ENCODE measurements at regions not wholly inside any gene's neighbourhood (a gene's known extent, or its start where the extent isn't known, plus 50 kb on each side); places are given as distances from the start of the nearest gene placed in this dataset.

DNA sequence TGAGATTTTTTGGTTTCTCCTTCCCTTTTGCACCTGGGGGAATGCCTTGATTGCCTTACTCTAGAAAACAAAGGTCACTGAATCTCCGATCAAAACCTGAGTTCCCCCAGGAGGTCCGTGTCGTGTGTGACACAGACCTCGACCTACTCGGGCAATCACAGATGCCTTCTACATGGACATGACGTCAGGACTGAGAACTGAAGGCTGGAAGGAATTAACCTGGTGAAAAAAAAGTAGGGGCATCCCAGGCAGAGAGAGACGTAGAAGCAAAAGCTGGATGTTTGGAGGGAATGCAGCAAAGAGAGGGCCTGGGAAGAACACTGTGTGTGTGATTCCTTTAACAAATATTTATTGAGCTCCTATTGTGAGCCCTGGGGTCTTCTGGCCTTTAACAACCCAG is 178.0 kb downstream of the PRDM2 start:
- no peak for DNase-seq (ENCODE audit: low read depth in 2 of 2)

DNA sequence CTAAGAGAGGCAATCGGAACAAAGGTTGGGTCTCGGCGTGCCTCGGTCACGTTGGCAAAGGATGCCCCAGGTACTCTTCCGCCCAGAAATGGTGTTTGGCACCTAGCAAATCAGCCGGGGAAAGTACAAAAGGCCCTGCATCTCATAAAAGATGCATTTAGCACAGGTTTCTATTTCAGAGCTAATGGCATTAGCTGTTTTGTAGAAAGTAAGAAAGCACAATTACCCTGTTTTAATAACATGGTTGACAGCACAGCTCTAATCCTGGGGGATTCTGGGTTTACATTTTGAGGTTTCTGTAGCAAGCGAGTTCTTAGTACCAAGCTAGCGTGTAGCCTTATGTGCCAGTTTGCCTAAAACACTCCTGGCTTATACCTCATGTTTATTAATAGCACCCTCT is 178.5 kb downstream of the PRDM2 start:
- no peak for DNase-seq (ENCODE audit: low read depth in 2 of 2)

DNA sequence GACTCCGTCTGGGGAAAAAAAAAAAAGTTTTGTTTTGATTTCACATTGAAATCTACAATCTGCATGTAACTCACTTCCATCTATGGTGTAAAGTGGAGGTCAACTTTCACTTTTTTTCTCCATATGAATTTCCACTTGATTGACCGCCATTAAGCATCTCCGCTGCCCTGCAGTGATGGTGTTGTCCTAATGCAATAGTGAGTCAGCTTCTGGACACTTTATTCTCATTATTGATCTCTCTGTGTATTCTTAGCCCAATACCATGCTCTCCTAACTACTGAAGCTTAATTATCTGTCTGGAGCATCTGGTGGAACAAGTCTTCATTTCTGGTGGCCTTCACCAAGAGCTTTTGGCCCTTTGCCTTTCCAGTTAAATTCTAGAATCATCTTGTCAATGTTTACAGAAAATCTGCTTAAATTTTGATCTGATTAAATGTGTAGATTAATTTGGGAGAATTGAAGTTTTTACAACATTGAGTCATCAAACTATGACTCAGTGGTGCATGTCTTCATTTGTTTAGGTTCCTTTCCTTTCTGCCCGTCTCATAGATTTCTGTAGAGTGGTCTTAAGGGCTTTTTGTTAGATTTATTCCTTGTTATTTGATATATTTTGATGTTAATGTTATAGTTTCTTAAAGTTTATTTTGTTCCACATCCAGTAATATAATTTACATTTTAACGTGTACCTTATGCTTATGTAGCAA is 181.5 kb downstream of the PRDM2 start:
- DNase-seq (ENCODE audit: low read depth in 2 of 2), result no peak

DNA sequence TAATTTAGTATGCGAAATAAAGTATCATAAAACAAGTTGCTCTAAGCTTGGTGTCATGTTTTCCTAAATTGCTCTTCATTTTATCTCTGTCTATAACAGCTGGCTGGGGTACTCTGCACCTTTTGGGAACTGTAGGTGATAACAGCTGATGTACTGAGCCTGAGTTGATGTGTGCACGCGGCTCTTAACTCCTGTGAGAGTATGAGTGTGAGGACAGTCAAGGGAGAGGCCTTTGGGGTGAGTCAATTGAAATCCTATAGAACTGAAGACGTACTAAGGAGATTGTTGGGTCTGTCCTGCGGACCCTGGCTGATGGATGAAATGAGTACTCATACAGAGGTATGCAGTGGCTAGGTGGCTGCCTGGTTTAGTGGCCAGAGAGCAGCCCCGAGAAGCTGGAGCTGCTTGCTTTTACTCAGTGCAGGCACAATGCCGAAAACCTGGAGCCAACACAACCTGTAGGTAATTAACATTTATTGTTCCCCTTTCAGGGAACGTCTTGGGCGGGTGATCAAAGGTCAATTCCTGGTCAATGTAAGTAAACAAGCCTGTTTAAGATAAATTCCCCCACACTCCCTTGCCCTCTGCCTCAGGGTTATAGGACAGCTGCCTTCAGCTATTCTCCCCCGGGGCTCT is 188.5 kb downstream of the PRDM2 start:
- no peak for DNase-seq (ENCODE audit: low read depth in 2 of 2)

DNA sequence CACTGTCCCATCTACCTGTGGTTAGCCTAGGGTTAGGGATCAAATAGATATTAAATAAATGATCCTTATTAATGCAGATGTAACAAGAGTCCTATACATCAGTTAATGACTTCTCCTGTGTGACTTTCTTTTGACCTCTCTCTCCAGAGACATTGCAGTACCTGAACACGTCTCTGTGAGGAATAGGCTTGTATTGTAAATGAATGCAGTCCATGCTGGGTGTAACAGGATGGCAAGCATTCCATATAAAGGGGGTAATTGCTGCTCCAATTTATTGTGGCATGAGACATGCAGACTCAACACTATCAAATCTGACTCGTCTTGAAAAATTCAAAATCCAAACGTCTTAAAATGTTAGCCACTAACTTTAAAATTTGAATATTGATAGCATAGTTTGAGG is 189.5 kb downstream of the PRDM2 start:
- no peak for DNase-seq (ENCODE audit: low read depth in 2 of 2)

DNA sequence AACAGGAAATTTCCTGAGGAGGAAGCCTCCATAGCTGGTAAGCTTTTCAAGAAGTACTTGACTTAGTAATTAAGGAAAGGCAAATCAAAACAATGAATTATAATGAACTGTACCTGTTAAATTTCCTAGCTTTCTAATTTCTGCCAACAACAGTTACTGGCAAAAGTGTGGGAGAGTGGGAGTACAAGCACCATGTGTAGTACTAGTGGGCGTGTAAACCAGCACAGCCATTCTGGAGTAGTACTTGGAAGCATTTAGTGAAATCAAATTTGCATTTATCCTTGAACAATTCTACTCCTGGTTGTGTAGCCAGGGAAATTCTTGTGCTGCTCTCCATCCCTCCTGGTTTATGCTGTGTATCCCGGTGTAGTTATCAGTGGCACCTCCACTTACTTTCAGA is 190.8 kb downstream of the PRDM2 start:
- DNase-seq (ENCODE audit: low read depth in 2 of 2), result no peak

DNA sequence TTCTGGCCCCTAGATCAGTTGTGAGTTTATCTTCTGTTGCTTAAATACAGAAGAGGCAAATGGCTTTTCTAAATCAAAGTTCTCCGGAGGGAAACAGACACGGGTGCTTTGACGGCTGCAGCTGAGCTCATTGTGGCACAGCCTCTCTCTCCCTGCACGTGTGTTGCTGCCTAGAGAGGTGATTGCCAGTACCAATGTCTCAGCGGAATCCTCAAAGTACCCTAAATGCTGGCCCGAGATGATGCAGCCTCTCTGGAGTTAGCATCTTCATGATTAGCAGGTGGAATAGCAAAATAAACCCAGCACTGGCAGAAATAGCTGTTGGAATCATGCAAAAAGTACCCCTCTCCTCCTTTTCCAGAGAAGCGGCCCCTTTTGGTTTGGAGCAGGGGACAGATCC is 192.2 kb downstream of the PRDM2 start:
- no peak for DNase-seq (ENCODE audit: low read depth in 2 of 2)

DNA sequence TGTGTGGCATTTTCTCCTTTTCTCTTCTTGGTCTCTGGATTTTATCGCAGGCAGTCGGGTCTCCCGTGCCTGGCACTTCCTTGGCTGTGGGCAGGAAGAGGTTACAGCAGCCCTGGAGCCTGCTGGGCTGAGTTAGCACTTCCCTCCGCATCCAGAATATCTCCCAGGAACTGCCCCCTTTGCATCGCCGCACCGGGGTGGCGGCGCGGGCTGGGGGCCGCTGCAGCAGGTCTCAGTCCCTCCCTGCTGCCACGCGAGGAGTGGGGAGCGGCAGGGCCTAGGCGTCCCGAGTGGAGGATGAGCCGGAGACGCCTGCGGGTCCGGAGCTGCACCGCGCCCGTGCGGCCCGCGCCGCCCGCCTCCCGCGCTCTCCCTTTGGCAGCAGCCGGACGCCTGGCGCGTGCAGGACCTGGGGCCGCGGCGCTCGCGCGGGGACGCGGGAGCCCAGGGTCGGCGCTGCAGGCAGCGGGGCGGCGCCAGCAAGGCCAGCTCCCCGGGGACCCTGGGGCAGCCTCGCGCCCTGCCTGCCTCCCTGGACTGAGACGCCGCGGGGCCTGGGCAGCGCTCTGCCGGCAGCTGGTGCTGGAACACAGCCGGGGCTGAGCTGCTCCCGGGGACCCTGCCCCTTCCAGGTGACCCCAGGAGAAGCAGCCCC is 192.8 kb downstream of the PRDM2 start:
- no peak for DNase-seq (ENCODE audit: low read depth in 2 of 2)

DNA sequence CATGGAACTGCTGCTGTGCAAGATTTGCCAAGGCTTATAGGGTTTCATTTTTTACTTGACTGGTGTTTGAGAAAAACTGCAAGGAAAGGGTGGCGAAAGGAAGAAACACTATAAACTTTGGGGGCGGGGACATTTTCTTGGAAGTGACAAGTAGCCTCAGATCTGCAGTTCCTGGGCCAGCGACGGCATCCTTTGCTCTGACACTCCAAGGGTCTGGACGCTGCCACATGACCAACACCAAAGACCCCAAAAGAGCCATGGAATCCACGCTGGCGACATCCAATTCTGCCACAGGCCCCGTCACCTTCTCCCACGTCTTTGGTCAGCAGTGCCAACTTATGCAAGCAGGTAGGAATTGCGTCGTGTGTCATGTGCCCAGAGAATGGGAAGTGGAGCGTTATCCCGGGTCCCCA is 193.4 kb downstream of the PRDM2 start:
- DNase-seq (ENCODE audit: low read depth in 2 of 2), result no peak

DNA sequence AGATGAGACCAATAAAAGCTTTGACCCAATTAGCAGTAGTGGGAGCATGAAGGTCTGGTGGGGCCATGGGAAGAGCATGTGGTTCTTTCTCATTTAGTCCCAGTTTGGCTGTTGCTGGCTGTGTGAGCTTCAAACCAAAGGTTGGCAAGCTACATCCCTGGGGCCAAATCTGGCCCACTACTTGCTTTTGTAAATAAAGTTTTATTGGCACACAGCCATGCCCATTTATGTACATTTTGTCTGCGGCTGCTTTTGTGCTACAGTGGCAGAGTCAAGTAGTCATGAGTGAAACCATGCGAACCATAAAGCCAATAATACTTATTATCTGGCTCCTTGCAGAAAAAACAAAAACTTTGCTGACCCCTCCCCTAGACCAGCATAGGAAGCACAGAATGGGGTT is 196.9 kb downstream of the PRDM2 start:
- DNase-seq (ENCODE audit: low read depth in 2 of 2), result no peak

DNA sequence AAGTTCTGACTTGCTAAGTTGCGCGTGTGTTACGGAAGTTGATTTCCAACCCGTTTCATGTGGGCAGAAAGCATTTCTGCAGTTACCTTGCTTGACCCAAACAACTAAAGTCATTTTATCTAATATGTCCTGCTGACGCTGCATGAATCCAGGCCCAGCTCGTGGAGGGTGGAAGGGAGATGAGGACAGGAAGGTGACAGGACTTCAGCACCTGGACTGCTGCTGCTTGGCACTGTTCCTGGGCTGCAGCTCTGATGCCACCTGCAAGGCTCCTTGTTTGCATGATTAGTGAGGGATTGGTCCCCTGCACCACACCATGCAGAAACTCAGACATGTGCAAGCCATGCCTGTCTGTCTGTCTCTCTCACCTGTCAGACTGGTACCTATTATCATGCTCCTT is 198.4 kb downstream of the PRDM2 start:
- no peak for DNase-seq (ENCODE audit: low read depth in 2 of 2)

DNA sequence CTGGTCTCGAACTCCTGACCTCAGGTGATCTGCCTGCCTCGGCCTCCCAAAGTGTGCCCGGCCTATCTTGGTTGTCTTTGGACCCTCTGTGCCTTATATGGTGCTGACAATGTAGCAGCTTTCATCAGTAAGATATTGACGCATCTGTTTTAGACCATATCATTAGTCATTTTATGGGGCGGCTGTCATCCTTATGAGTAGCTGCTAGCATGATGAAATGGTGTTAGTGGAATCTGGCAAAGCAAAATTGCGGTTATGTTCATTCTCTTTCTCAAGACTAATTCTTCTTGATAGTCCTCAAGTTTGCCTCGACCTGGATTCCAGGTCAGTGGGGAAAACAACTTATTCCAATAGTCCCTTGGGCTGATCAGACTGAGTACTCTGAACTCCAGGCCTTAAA is 199.9 kb downstream of the PRDM2 start:
- no peak for DNase-seq (ENCODE audit: low read depth in 2 of 2)

DNA sequence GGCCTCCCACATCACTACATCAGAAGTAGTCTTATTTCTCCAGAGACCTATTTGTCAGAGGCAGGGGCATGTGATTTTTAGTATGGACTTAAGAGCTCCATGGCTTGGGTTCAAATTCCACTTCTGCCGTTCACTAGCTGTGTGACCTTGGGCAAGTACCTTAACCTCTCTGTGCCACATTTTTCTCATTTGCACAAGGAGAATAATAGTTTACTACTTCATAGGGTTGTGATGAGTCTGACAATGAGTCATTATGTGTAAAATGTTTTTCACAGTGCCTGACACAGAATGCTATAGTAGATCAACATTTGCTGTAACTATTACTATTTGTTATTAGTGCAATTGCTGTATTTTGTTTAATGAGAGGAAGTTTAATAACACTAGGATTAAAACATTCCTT is 200.6 kb downstream of the PRDM2 start:
- DNase-seq (ENCODE audit: low read depth in 2 of 2), result no peak

DNA sequence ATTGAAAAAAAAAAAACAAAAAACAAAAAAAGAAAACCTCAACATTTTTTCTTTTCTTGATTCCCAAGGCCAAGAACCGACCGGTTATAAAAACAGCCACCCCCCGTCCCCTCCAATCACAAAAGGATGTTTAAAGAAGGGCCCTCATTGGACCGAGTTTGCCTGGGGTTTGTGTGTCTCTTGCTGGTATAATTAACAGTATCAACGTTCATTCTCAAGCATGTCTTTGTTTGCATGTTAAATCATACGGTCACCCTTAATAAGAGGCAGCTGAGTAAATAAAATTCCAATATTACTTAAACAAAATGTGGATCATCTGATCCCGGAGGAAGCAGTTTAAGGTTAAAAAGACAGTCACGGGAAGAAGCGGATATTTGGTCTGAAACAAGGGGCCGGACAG is 201.1 kb downstream of the PRDM2 start:
- no peak for DNase-seq (ENCODE audit: low read depth in 2 of 2)

DNA sequence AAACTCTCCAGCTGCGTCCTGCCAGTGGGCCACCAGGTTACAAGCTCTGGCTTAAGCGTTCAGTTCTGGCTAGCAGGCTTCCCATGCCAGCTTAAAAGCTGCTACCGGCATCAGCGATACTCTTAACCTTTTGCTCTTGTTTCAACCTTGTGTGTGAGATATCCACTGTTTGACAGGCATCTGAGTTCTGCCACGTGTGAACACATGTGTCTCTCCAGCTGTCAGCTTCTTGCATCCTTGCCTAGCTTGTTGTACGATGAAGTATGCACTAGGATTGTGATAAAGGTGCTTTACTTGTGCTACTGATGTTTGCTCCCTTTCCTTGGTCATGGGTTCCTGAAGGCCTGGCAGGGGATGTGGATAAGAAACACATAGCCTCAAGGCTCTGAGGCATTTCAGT is 201.6 kb downstream of the PRDM2 start:
- DNase-seq (ENCODE audit: low read depth in 2 of 2), result no peak

DNA sequence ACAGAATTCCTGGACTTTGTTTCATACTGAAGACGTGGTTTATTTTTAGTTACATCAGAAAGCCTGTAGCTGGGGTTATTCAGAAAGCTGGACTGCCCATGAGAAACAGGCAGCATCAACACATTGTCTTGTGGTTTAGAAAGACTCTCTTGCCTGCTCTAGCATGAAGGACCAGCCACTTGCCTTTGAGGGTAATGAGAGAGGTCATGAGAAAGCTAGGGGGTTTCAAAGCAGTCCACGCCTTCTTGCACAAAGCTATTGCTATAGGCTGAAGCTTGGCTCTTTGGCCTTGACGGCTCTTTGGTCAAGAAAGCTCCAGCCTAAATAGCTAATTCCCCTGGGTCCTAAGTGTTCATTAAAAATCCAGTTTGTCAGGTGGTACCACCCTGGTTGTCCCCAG is 208.1 kb downstream of the PRDM2 start:
- DNase-seq (ENCODE audit: low read depth in 2 of 2), result no peak

DNA sequence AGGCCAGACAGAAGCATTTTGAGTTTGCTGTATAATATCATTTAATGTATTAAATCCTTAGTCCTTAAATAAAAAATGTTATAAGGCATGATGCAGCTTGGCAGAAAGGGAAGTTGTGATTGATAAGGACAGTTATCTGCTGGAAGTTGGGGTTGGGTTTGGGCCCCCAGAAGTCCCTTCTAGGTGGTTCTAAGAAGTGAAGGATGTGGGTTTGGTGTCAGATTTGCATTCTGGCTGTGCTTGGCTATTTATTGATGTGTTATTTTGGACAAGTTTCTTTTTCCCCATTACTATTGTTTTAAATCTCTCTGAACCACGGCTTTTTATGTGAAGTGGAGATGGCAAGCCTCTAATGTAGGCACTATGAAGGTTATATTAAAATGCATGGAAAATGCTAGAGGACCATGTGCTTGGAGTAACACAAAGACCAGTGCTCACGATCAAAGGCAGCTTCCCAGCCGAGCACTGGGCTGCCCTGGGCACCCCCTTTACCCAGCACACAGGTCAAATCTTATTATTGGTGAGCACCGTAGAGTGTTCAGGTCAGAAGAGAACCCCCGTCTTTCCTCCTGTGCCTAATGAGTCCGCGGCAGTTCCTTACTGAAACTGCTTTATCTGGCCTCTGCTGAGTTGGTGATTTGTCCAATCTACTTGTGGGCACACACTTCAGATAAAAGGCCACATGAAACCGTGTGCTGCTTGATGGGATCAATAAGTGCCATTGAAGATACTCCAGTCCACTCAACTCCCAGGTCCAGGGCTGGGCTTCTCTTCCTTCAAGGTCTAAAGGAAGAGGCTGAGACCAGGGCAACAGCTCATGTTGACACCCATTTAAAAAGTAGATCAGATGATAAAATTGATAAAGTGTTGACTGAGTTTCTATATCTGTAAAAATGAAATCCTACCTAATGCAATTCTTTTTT is 212.0 kb downstream of the PRDM2 start:
- no peak for DNase-seq (ENCODE audit: low read depth in 2 of 2)

DNA sequence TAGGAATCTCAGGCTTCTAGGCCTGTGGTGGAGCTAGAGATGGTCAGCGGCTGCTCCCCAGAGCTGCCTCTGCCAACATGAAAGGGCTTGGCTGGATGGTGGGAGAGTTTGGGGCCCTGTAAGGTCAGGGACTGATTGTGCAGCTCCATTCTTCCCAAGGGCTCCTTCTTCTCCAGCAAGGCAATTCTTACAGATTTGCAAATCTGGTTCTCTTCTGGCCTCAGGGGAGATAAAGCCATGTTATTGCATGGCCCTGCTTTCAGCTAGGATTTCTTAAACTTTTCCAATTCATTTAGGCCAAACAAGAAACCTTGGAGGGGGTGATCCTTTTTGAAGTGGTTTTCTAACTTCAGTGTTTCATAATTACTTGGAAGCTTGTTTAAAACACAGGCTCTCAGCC is 213.4 kb downstream of the PRDM2 start:
- no peak for DNase-seq (ENCODE audit: low read depth in 2 of 2)

DNA sequence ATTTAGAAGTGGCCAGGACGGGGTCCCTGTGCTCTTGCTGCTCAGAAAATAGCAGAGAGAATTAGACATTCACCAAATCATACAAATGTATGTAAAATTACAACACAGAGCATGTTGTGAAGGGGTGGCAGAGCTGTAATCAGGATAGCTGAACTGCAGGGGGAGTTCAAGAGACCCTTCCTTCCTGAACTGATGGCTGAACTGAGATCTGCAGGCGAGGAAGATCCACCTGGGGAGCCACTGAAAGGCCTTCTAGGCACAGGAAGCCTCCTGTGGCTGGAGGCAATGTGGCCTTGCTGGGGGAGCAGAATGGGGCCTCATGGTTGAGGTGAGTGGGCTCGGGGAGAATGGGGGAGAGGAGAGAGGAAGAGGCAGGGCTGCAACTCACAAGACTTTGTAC is 216.5 kb downstream of the PRDM2 start:
- no peak for DNase-seq (ENCODE audit: low read depth in 2 of 2)

DNA sequence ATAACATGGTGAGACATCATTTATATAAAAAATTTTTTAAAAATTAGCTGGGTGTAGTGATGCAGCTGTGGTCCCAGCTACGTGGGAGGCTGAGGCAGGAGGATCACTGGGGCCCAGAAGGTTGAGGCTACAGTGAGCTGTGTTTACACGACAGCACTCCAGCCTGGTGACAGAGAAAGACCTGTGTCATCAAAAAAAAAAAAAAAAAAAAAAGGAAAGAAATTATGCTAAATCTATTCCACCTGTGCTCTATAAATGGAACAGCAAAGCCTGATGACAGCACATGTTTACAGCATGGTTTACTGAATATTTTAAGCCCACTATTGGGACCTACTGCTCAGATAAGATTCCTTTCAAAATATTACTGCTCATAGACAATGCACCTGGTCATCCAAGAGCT is 217.6 kb downstream of the PRDM2 start:
- DNase-seq (ENCODE audit: low read depth in 2 of 2), result no peak

DNA sequence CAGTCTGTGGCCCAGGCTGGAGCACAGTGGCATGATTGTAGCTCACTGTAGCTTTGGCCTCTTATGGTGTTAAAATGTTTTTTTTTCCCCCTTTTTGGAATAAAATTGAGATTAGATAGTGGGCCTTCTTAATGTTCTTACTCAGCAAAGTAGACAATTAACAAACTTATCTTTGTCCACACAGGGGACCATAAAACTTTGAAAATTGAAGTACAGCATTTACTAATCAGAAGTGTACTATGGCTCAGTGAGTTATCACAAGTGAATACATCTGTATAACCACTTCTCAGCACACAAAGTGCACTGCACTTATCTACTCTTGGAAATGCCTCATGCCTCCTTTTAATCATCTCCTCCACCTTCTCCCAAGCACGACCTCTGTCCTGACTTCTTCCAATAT is 218.9 kb downstream of the PRDM2 start:
- DNase-seq (ENCODE audit: low read depth in 2 of 2), result no peak

DNA sequence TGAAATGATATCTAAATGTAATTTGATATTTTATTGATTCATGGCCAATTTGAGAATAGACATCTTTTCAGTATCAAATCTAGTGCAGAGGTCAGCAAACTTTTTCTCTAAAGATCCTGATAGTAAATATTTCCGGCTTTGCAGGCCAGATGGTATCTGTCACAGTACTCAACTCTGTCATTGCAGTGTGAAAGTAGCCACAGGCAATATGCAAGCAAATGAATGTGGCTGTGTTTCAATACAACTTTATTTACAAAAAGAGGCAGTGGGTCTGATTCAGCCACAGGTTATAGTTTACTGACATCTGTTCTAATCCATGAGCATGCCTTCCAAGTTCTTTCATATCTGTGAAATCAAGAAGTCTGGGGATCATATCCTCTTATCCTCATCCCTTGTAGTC is 221.2 kb downstream of the PRDM2 start:
- DNase-seq (ENCODE audit: low read depth in 2 of 2), result no peak

Measured in stimulated activated CD4-positive, alpha-beta T cell treated with anti-CD3 and anti-CD28 coated beads, Interleukin-12 subunit alpha, Interleukin-12 subunit beta, amount 100 ng/mL, for 24 hours (primary cell).